C1 segment of cervical spinal cord (tissue), 14 donors: ENCODE measurements at regions not wholly inside any gene's neighbourhood (a gene's known extent, or its start where the extent isn't known, plus 50 kb on each side); places are given as distances from the start of the nearest gene placed in this dataset.
"Not testable (repeated sequence)": the region's sequence is repeated elsewhere in the genome, so short reads cannot be mapped to it uniquely, and the experiment has no call there.

ENCODE experiments used
- DNase-seq, 14 donors: peaks; one replicate each; lab custom pipeline; 2025; lab: John Stamatoyannopoulos, UW

DNA sequence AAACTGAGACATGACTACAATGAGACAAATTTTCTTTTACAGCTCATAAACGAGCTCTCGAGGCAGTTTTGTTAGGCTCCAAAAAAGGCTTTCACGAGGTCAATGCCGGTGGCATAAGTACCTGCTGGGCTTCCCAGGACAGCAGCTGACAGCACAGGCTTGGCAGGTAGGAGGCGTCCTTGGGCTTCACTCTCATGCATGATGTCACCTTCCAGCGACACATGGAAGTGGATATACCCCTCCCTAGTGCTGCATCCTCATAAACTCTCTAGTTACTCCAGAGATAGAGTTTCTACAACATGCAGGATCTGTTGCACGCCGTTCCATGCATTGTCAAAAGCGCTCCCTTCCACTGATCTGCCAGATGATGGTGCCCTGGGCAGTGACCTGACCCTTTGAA, 112.5 kb upstream of the PAXBP1 start:
- DNase-seq, result no peak

DNA sequence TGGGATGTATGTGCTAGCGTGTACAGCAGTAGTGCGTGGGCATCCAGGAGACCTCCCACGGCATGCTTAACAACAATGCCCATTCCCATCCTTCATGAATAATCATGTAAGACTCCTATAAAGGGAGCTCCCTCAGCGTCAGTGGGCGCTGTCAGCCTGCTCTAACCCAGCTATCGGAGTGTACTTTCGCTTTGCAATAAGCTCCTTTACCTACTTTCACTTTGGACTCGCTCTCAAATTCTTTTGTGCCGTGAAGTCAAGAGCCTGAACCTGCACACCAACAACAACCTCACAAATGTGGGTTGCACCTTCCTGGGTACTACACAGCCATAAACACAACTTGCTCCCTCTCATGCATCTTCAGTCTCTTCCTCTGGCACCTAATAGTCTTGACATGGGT, 114.8 kb upstream of the PAXBP1 start:
- DNase-seq, result no peak

DNA sequence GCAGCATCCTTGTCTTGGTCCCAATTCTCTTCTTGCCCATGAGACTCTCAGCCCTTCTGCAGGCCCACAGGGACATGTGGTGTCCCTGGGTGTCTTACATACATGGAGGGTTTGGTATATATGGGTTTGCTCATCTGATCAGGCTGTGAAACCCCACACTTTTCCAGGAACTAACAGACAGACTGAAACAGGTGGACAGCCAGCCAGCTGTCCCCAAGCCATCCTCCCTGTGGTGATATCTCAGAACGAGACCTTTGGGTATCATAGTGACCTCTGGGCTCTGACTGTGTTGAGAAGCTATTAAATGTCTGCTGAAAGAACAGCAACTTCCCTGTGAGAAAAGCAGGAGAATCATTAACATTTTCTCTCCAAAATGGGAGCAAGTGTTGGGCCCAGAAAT, 115.5 kb upstream of the PAXBP1 start:
- no peak for DNase-seq

DNA sequence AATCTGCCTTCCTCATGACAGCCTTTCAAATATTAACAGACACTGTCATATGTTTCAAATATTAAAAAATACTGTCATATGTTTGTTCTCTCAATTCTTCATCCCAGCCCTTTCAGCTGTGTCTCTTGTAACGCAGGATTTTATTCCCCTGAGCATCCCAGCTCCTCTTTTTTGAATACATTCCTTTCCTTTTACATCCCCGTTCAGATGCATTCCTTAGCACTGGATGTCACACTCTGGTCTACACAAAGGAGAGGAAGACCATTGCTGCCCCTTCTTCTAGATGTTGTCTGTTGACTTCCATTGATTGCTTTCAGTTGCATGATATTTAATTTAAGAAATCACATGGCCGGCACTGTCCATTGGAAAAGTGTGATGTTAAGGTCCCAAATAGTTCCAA, 117.4 kb upstream of the PAXBP1 start:
- DNase-seq, result no peak

DNA sequence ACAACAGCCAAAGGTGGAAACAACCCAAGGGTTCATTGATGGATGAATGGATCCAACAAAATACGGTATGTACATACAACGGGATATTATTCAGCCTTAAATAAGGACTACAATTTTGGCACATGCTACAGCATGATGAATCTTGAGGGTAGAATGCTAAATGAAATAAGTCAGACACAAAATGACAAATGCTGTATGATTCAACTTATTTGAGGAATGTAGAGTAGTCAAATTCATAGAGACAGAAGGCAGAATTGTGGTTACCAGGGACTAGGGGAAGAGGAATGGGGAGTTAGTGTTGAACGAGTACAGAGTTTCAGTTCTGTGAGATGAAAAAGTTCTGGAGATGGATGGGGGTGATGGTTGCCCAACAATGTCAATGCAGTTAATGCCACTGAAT, 118.0 kb upstream of the PAXBP1 start:
- no peak for DNase-seq

DNA sequence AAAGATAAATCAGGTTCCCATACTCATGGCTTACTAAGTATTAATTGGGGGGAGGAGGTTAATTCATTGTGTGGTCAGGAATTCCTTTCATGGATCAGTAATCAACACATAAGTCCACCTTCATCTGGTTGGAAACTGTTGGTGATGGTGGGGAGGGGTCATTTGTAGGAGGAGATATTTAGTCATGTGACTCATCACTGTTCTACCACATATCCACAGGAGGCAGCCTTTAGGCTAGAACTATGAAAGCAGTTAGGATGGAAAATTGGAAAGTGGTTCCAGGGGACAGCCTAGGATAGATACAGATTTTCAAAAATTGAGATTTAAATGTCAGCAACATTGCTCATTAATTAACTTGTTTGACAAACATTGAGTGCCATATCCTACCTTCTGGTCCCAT, 122.8 kb upstream of the PAXBP1 start:
- no peak for DNase-seq

DNA sequence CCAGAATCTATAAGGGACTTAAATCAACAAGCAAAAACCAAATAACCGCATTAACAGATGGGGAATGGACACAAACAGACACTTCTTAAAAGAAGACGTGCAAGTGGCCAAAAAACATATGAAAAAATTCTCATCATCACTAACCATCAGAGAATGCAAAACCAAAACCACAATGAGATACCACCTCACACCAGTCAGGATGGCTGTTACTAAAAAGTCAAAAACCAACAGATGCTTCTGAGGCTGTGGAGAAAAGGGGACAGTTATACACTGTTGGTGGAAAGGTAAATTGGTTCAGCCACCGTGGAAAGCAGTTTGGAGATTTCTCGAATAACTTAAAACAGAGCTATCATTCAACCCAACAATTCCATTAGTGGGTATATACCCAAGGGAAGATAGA, 124.9 kb upstream of the OLIG2 start:
- no peak for DNase-seq

DNA sequence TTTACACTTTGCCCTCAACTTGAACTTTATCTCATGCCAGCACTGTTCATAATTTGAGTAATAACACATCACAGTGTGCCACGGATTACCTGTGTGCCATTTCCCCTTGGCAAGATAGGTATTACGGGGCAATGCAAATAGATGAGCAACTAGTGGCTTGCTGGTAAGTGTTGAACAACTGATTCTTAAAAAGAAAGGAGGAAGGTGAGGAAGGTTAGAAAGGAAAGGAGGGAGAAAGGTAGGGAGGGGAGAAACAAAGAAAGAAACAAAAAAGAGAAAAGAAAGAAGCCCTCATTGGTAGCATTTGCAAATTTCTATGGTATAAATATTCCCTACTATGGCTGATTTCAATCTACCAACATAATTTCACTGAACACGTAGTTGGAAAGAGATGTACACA, 118.2 kb upstream of the OLIG2 start:
- no peak for DNase-seq

DNA sequence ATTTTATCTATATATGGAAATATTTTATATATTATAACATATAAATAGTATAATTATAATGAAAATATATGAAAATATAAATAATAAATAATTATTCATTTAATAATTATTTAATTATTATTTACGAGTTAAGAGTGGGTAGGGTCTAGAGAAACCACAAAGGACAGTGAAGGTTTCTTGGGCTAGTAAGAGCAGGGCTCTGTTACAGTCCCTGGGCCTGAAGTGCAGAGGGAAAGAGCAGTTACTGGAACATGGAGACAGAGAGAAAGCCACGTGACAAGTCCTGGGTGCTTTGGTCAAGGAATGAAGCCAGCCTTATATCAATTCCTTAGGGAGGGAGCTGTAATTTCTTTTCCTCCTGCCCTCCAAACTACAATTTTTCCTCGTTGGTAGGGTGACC, 117.2 kb upstream of the OLIG2 start:
- no peak for DNase-seq

DNA sequence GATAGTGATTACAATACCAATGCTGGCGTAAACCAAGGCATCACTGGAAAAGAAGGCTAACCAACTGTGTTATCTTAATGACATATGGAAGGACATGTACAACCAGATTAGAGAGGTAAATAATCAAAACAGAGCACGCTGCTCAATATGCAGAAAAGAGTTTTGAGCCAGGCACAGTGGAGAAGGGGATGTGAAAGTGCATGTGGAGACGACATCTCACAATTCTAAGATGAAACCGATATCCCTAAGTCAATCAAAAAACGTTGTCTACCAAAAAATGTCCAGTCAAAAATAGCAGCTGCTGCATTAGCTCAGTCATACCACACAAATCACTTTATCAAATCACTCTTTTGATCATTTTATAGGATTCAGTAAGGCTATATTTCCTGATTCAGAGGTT, 116.3 kb upstream of the OLIG2 start:
- no peak for DNase-seq

DNA sequence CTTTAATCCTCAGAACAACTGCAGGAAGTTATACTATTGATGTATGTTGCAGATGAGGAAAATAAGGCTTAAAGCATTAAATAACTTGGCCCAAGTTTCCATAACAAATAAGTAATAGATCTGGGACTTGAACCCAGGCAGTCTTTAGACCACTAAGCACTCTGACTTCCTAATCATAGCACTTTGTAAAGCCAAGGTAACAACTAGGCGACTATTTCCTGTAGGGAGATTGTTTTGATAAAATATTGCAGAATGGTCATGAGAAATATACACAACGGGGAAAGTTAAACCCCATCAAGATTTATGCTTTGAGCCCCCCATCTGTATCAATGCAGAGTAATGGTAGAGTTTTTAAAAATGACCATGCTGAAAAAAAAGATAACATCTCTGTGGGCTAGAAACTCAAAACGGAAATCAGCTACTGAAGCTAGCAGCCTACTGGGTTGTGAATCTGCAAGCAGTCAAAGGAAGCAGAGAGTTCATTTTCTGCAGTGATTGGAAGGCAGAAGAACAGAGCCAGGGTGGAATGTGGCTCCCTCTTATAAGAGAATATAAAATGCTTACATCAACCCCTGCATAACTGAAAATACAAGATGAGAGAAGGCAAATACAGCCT, 111.2 kb upstream of the OLIG2 start:
- DNase-seq, result no peak

DNA sequence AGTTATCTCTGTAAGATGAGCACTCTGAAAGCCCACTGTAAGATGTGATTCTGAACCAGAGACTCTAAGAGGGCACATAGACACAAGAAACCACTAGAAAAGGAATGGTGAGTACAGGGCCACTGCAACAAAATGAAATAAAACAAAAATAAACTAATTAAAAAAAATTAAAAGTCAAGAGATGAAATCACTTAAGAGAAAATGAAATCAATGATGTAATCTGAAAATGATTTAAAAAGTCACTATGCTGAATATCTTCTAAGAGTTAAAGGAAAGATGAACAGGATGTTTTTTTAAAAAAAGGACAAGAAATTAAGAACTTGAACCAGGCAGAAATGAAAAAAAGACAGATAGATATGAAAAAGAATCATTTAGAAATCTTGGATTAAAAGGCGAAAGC, 110.6 kb upstream of the OLIG2 start:
- no peak for DNase-seq

DNA sequence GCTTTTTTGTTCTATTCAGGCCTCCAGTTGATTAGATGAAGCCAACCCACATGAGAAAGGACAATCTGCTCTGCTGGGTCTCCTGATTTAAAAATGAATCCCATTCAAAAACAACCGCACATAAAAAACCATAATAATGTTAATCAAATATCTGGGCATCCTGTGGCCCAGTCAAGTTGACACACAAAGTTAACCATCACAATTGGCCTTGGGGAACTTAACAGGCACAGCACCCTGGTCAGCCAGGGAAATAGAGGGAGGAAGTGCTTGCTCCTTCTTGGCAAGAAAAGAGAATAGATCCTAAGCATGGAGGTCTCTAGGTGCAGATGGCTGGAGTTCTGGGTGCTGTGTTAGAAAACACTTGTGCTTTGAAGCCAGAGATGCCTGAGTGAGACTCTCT, 109.6 kb upstream of the OLIG2 start:
- DNase-seq, result no peak

DNA sequence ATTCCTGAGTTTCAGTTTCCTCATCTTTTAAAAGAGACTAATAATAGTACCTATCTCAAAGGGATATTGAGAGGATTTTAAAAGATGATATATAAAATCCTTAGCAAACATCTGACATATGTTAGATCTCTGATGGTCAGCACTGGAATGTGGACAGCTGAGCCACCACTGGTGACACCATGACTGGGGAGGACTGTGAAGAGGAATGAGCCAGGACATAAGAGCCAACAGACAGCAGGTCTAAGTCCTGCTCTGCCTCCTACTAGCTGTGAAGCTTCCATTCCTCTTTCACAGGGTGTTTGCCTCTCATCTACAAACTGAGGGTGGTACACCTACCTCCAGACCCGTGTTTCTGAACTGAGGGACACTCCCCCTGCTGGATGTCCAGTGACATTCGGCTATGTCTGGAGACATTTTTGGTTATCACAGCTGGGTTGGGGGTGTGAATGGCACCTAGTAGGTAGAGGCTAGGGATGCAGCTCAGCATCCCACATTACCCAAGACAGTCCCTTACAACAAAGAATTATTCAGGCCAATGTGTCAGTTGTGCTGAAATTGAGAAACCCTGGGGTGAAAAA, 109.1 kb upstream of the OLIG2 start:
- no peak for DNase-seq

DNA sequence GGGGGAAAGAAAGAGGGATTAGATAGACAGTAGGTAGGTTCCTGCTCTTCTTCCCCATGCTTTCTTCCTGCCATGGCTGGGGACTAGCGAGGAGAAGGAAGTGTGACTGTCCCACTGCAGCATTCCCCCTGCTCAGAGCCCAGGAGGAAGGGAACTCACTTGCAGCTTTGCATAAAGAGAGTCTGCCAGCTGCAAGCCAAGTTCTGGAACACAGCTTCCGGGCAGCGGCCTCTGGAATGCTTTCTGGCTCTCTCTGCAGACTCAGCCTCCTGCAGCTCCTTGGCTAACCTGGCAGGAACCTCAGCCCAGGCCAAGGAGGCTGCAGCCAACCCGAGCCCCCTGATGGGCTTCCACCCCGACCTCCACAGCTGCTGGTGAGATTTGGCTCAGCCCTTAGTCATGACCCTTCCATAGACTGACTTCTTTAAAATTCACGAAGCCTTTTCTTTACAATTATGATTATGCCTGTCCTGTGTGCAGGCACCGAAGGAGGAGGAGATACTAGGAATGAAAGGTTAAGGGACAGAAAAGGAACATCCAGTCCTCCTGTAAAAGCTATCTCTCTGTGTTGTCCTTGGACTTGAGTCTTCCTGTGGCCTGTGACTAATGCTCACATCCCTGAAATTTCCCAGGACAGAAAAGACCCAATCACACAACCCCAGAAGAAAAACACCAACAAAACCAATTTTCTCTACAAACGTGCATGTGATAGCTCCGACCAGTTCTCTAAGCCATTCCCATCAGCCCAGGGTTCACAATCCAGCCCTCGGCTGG, 108.2 kb upstream of the OLIG2 start:
- DNase-seq, result peak in 5 of 14 donors; percentile 1 to 37 (median 13)

DNA sequence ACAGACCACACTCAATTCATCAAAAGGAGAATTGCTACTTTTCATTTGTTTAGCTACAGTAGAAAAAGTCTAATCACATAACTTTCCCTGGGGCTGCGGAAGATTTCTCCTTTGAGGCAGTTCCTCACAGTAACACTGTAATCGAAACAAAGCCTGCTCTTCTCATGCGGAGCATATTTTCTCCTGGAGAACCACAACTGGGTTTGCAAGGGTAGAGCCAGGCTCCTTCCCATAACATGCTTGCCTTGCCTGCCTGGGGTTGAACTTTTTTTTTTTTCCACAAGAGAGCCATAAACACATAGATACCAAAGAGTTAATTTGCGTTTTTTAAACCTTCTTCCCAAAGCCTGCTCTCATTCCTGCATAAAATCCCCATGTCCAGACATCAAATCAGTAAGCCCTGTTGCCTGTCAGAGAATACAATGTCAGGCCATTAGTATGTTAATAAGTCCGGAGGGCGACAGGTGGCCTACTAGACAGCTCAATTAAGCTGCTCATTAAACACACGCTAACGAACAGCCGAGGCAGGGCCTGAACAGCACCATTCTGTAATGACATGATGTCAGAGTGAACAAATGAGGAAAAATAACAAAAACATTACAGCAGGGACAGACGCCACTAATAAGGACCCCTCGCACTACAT, 107.1 kb upstream of the OLIG2 start:
- DNase-seq, result no peak

DNA sequence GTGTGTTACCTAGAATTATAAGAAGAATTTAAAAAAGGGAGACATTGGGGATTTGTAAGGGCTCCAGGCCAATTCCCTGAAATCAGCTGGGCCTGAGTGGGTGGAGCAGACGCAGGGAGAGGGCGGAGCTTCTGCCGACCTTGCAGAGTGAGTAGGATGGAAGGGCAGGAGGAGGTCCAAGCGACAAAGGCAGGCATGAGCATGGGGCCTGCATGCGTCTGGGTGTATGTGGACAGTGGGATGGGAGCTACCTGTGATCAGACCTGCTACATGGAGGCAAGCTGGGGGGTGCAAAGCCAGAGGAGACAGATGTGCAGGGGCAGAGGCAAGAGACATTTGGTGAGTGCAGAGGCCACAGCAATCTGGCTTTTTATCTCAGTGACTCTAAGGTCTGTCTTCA, 105.3 kb upstream of the OLIG2 start:
- DNase-seq, result no peak

DNA sequence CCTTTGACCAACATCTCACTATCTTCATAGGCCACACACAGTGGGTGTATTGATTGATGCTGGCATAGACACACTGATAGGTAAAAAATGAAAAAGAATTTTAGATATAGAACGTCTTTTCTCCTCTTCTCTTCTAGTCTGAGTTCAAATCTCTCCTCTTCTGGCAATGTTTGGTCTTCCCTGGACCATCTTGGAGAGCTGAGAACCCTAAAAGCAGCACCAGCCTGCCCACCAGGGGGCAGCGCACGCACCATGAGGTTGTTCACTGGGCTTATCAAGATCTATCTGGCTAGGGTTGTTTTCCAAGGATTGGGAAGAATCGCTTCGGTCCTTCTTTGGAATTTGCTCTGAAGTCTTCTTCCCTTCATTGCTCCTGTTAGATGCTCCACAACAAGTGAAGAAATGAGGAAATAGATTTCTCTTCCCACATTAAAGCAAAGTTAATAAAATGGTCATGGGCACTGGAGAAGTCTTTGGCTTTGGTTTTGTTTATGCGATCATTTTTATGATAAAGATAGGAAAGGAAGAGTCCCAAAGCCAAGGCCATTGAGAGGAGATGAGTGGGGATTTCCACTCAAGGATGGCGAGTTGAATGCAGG, 104.0 kb upstream of the OLIG2 start:
- no peak for DNase-seq

DNA sequence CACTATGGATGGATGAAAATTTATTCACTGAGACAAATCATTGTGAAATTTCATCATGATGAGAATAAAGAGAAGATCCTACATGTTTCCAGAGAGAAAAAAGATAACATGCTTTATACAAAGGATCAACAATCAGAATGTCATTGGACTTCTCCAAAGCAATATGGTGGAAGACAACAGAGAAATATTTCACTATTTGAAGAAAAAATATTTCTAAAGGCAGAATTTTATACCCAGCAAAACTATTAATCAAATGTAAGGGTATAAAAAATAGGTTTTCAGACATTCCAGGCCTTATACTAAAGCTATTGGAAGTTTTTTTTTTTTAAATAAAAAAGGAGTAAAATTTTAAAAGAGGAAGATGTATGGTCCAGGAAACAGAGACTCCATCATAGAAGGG, 100.6 kb upstream of the OLIG2 start:
- no peak for DNase-seq

DNA sequence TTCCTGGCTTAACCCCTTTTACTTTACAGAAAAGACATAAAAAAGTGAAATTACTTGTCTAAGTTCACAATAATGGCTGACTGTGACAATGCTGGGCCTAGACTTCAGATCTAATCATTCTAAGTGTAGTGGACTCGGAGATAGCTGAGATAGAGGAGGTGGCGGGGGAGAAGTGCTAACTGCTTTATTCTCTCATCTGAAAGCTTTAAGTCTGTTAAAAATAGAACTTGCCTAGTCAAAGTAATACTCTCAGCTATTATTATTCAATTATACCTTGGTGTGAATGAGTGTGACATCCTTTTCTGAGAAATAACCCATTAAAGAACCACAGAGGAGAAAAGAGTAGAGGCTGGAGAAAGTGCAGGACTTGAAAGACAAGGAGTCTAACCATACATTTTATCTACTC, 96.1 kb upstream of the OLIG2 start:
- no peak for DNase-seq

DNA sequence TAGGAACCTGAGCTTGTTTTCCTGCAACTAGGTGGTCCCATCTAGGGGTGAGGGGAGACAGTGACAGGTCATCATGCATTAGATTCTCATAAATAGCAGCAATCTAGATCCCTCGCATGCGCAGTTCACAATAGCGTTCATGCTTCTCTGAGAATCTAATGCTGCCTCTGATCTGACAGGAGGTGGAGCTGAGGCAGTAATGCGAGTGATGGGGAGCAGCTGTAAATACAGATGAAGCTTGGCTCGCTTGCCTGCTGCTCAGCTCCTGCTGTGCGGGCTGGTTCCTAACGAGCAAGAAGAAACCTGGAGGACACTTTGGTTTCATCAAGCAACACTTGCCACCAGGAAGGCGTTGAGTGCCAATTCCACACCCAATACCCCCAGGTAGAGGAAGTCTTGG, 95.1 kb upstream of the OLIG2 start:
- no peak for DNase-seq

DNA sequence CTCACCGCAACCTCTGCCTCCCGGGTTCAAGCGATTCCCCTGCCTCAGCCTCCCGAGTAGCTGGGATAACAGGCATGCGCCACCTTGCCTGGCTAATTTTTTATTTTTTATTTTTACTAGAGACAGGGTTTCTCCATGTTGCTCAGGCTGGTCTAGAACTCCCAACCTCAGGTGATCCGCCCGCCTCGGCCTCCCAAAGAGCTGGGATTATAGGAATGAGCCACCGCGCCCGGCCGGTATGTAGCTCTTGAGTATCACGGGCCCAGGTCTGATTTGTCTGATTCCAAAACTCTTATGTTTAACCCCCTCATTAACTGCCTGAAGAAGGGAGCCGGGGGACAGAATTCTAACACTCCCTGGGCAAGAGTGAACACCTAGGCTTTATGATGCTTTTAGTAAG, 91.7 kb upstream of the OLIG2 start:
- not testable (repeated sequence) for DNase-seq
